HT1080 (cell line): ENCODE measurements at regions not wholly inside any gene's neighbourhood (a gene's known extent, or its start where the extent isn't known, plus 50 kb on each side); places are given as distances from the start of the nearest gene placed in this dataset.

Experiments used
- DNase-seq: peaks from one replicate; pipeline ENCODE4 v3.0.0-alpha.2; 2015; ENCODE audit warnings: low read depth

DNA sequence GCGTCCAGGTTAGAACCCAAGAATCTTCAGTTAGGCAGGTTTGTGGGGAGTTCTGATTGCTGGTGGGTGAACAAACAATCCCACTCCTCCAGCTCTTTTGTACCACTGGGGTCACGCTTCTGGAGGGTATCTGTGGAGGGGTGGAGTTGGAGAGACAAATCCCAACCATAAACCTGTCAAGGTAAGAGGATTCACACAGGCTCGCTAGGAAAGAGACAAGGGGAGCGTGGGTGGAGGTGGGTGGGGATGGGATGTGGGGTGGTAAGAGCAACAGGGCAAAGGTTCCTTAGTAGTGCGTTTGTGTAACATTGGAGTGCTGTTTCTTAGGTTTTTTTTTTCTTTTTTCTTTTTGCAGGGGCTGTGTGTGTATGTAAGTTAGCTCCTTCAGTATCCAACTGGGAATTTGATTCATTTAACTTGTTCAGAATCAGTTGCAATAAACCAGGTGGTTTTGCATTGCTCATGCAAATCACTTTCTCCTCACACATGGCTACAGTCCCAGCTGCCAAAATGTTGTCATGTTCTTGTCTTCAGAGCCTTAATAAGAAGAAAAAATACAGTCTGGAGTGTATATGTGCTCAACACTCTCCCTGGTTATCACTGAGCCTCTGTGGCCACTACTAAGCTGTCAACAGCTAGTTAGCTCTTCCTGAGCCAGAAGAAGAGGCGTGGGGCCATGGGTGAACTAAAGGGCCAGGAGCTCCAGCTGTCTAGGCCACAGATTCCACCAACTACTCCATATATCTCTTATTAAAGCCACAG, 164.0 kb upstream of the RAD23B start:
- no peak for DNase-seq

DNA sequence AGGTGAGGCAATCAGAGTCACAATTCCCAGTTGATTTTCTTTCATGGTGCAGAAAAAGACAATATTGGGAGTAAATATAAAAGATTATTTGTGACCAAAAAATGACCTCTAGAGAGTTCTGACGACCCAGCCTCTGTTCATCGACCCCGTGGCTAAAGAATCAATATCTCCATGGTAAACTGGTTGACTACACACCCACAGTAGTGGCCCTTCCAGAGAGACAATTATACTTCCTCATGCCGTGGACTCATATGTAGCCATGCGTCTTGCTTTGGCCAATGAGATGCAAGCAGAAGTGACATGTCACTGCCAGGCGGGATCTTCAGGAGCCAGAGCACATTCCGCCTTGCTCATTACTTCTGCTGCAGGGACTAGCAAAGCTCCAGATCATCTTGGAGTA, 163.3 kb upstream of the RAD23B start:
- DNase-seq: no peak

GRCh38 chr9:107123389-107123788, 159.7 kb upstream of the RAD23B start:
- DNase-seq: no peak

DNA sequence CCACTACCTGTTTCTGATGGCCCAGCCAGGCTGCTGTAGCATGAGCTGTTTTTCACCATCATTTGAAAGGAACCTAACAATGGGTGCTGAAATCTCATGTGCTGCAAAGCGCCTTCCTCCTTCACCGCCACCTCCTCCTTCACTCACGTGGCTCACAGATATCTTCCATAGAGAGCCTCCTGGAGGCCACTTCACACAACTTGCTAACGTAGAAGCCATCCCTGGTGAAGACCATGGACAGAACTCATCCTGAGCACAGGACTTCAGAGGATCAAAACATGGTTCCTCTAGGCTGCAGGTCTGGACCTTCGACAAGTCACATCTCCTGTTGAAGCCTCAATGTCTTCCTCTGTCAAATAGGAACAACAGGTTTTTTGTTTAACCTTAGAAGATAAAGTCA, 155.5 kb upstream of the RAD23B start:
- DNase-seq: peak; percentile 24

DNA sequence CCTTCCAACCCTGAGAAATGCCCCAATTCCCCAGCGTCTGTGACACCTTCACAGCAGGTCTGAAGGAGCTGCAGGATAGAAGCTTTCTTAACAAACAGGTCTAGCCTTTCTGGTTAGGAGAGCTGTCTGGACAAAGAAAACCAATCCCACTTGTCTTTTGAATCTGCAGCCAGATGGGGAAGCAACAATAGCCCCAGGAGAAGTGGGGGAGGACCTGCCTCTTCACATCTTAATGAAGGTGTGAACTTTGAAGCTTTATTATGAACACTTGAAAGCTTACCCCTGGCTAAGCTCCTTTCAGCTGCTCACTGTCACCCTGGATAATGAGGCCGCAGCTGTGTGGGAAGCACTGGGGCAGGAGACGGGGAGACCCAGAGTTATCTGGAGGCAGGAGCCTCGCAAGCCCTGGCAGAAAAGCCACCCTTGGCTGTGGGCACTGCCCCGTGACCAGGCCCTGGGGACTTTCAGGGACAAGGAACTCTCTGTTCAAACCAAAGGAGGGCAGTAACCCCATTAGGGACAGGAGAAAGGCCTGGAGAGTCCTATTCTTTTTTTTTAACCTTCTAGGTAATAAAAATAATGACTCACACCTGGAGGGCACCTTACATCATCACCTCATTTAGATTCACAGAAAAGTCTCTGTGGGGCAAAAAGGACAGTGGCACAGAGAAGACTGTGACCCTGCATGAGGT, 151.8 kb upstream of the RAD23B start:
- no peak for DNase-seq

DNA sequence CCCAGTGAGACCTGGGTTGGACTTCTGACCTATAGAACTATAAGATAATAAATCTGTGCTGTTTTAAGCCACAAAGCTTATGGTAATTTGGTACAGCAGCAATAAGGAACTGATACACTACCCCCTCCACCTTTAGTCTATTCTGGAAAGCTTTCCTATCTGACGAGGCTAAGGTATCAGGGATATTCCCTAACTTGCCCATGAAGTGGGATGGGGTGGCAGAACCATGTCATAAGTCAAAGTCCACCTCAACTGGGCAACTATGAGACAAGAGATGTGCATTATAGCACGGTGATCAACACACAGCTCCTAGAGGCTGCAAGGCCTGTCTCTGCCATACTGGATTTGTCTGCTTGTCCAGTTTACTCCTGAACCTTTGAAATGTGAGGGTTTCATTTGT, 146.8 kb upstream of the RAD23B start:
- DNase-seq: no peak

GRCh38 chr9:107137495-107138202, 145.4 kb upstream of the RAD23B start:
- peak; percentile 10 for DNase-seq

- DNase-seq: no peak
Measured at GRCh38 chr9:107138261-107138992, 144.7 kb upstream of the RAD23B start.

DNA sequence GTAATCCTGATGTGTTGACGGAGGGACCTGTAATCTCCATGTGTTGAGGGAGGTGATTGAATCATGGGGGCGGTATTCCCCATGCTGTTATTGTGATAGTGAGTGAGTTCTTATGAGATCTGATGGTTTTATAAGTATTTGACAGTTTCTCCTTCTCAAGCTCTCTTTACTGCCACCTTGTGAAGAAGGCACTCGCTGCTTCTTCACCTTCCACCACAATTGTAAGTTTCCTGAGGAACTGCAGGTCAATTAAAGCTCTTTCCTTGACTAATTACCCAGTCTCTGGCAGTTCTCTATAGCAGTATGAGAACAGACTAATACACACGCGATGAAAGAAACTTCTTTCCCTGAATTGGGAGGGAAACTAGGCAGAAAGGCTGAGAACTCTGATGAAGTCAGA, 141.1 kb upstream of the RAD23B start:
- DNase-seq: peak; percentile 27

GRCh38 chr9:107142430-107142829, 140.6 kb upstream of the RAD23B start:
- DNase-seq: no peak

DNA sequence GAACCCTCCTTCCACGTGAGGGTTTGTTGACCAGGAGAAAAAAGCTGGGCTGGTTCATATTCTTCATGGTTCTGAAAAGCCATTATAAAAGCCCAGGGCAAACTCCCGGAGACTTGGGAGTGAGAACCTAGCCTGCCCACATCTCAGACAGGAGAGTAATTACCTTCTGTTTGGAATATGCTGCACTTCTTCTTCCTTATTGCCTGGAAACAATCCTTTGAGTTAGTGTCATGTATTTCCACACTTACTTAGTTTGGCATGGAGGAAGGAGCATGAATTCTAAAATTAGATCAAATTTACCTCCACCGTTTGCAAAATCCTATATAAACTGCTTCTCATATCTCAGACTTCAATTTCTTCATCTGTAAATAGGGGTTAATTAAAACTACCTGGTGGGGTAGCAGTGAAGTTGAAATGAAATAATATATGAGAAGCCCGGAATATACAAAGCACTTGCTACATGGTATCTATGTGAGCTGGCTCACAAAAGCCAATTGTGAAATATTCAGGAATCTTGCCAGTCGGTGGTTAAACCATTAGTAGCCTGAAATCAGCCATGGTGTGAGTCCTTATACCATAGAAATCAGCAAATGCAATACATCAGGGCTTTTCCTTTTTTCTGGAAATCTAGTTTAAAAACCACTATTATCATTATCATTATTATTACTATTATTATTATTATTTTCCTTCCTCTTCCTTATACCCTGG, 140.0 kb upstream of the RAD23B start:
- DNase-seq: no peak

DNA sequence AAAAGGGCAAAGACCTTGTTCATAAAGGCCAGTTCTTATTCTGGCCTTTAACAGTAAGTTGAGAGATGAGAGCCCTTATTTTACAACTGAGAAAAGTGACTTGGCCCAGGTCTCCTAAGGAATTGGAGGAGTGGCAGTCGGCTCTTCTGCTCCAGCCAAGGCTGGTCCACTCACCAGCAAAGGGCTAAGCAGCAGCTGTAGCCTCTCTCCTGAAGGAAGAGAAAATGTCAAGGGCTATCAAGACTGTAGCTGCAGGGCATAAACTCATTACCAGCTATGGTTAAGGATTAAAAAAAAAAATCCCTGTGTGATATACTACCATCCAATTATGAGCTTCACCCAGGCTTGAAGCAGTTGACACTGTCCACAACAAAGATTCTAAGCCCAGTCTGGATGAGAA, 138.6 kb upstream of the RAD23B start:
- no peak for DNase-seq

- DNase-seq: no peak
Measured at GRCh38 chr9:107147134-107147533, 135.9 kb upstream of the RAD23B start.

- DNase-seq: no peak
Measured at GRCh38 chr9:107148216-107148615, 134.9 kb upstream of the RAD23B start.

DNA sequence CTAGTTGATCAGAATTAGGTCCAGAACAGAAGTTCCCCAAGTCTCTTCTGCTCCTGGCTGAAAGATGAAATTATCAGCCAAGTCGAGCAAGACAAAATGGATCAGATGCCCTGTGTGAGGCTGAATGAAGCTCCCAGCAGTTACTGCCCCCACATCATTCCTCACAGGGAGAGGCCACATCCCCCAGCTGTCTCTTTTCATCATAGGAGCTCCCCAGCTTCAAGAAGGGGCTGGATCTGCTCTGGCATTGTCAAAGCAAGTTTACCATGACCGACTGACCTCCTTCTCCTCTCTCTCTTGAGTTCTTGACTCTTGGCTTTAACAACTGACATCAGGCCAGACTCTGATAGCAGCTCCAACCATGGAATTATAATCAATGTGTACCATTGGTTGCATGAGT, 133.3 kb upstream of the RAD23B start:
- no peak for DNase-seq

GRCh38 chr9:107153336-107153735, 129.7 kb upstream of the RAD23B start:
- DNase-seq: peak; percentile 46

- no peak for DNase-seq
Measured at GRCh38 chr9:107154291-107154690, 128.8 kb upstream of the RAD23B start.

DNA sequence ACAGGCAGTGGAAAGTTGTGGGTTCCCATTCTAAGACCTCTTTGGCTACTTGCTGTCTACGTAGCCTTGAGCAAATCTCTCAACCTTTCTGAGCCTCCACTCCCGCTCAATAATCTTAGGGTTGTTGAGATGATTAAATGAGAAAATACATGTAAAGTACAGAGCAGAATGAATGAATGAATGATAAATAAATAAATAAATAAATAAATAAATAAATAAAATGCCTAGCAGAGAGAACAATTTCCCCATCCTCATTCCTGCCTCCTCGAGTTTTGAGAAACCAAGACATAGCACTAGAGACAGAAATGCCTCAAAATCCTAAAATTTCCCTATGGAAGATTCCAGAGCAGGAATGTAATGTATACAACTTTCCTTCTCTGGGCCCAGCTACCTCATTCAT, 128.3 kb upstream of the RAD23B start:
- no peak for DNase-seq

DNA sequence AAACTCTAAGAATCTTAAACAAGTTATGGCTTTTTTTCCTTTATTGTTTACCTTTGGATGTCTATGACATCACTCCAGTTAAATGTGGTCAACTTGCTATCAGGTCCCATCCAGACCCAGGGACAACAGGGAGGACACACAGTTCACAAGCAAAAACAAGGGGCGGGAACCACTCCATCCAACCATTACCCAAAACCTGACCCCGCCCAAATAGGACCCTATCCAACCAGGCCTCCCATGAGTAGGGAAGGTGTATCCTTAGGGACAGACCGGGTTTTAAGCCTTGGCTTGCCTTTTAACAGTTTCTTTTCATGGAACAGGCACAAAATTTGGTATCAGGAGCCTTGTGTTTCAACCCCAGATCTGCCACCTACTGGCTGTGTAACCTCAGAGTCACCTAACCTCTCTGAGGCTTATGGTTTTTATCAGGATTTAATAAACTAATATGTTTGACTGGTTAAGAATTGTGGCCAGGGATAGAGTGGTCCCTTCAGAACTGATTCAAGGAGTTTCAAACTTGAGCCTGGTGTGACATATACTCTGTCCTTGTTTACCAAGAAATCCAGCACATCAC, 127.7 kb upstream of the RAD23B start:
- DNase-seq: no peak

- peak; percentile 37 for DNase-seq
Measured at GRCh38 chr9:107158321-107158720, 124.8 kb upstream of the RAD23B start.

DNA sequence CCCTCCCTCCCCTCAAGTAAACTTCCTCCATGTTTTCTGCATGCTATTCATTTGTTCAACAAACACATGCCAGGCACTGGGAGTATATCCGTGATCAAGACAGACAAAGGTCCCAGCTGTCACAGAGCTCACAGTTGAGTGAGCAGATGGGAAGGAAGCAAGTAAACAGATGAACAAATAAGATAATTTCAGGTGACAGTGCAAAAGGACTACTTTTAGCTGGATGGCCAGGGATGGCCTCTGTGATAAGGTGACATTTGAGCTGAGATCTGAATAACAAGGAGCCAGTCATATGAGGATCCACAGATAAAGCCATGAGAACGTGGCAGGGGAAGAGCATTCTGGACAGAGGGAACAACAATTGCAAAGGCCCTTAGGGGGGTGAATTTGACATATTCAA, 121.7 kb upstream of the RAD23B start:
- DNase-seq: no peak
